Left cardiac atrium (tissue), 4 donors: ENCODE measurements at regions not wholly inside any gene's neighbourhood (a gene's known extent, or its start where the extent isn't known, plus 50 kb on each side); places are given as distances from the start of the nearest gene placed in this dataset.

Experiments
- ATAC-seq, 2 donors: fragments of 200-7000 bp; cut with Tn5 transposase; one replicate each; pipeline ENCODE4 v1.9.1; 2020; ENCODE audit warnings: mild to moderate bottlenecking in 2 of 2, moderate library complexity in 2 of 2
- DNase-seq: peaks from one replicate; pipeline ENCODE4 v3.0.0-alpha.2; 2020
- intact Hi-C, 2 donors: fragments of 100-400 bp; cut with DNase I; formaldehyde crosslinking; loops; one replicate each; pipeline versions ENCODE4 v1.14.1 to v1.15.1; 2022 to 2023
- donor health status: DM: no; HTN: yes; CAD: no.
- donor health status: DM: no; HTN: yes; CAD: no; lungs with severe emphysema.
- donor health status: DM: yes; HTN: yes; CAD: no.
- donor health status: Dilated cardiomyopathy.

GRCh38 chr2:7969756-7970515 lies 711.9 kb upstream of the ID2 start:
- no peak for ATAC-seq
- intact Hi-C loops: no loop called here
- no peak for DNase-seq

GRCh38 chr2:7971248-7971647 lies 710.6 kb upstream of the ID2 start:
- intact Hi-C loops: no loop called here
- DNase-seq: no peak
- ATAC-seq: no peak

- ATAC-seq (no peak), DNase-seq (no peak)
- intact Hi-C loops: no loop called here
These were observed 710.0 kb upstream of the ID2 start for GRCh38 chr2:7971841-7972240.

GRCh38 chr2:7972670-7973069 lies 709.2 kb upstream of the ID2 start:
- ATAC-seq (no peak), DNase-seq (no peak)
- intact Hi-C loops: no loop called here

- ATAC-seq: no peak
- intact Hi-C loops: no loop called here
- DNase-seq: no peak
These were observed 707.9 kb upstream of the ID2 start for GRCh38 chr2:7973801-7974480.

GRCh38 chr2:7974936-7975335 lies 706.9 kb upstream of the ID2 start:
- intact Hi-C loops: no loop called here
- DNase-seq: no peak
- ATAC-seq: no peak

GRCh38 chr2:7976206-7976605 lies 705.6 kb upstream of the ID2 start:
- DNase-seq (no peak), ATAC-seq (no peak)
- intact Hi-C loops: no loop called here

GRCh38 chr2:7977981-7978380 lies 703.9 kb upstream of the ID2 start:
- DNase-seq (no peak), ATAC-seq (no peak)
- intact Hi-C loops: no loop called here

GRCh38 chr2:7982054-7982453 lies 699.8 kb upstream of the ID2 start:
- ATAC-seq (no peak), DNase-seq (no peak)
- intact Hi-C loops: no loop called here

- intact Hi-C loops: no loop called here
- no peak for DNase-seq
- ATAC-seq: no peak
These were observed 698.4 kb upstream of the ID2 start for GRCh38 chr2:7983451-7983850.

- intact Hi-C loops: no loop called here
- DNase-seq: no peak
- ATAC-seq: no peak
These were observed 697.9 kb upstream of the ID2 start for GRCh38 chr2:7983912-7984311.

GRCh38 chr2:7984693-7985353 lies 697.0 kb upstream of the ID2 start:
- intact Hi-C loops: no loop called here
- ATAC-seq: no peak
- no peak for DNase-seq

GRCh38 chr2:7986431-7986830 lies 695.4 kb upstream of the ID2 start:
- DNase-seq: no peak
- intact Hi-C loops: no loop called here
- no peak for ATAC-seq

- no peak for ATAC-seq
- no peak for DNase-seq
- intact Hi-C loops: no loop called here
These were observed 693.9 kb upstream of the ID2 start for GRCh38 chr2:7987992-7988391.

GRCh38 chr2:7988440-7988839 lies 693.4 kb upstream of the ID2 start:
- ATAC-seq (no peak), DNase-seq (no peak)
- intact Hi-C loops: no loop called here

GRCh38 chr2:7989823-7990222 lies 692.0 kb upstream of the ID2 start:
- ATAC-seq (no peak), DNase-seq (no peak)
- intact Hi-C loops: no loop called here

- ATAC-seq (no peak), DNase-seq (no peak)
- intact Hi-C loops: no loop called here
These were observed 688.9 kb upstream of the ID2 start for GRCh38 chr2:7992612-7993602.

GRCh38 chr2:7994397-7994951 lies 687.4 kb upstream of the ID2 start:
- intact Hi-C loops: no loop called here
- peak; percentile 74 to 75 for ATAC-seq
- peak; percentile 37 for DNase-seq

- no peak for DNase-seq
- no peak for ATAC-seq
- intact Hi-C loops: no loop called here
These were observed 684.6 kb upstream of the ID2 start for GRCh38 chr2:7997279-7997678.
